WTC11 (cell line): ENCODE measurements at regions not wholly inside any gene's neighbourhood (a gene's known extent, or its start where the extent isn't known, plus 50 kb on each side); places are given as distances from the start of the nearest gene placed in this dataset.

Experiments used
- ATAC-seq: fragments of 200-7000 bp; cut with Tn5 transposase; 2 replicates; pipeline ENCODE4 v1.10.0; 2021; ENCODE audit warnings: mild to moderate bottlenecking, moderate library complexity
- CTCF ChIA-PET: fragments of 300-600 bp; sonication (Branson Sonifier 250); formaldehyde crosslinking; loops from one replicate; lab custom pipeline; 2021; ENCODE audit warnings: antibody characterized with exemption; lab: Charles Lee
- POLR2A ChIA-PET: fragments of 350-600 bp; sonication (Branson Sonifier 250); formaldehyde crosslinking; loops from one replicate; lab custom pipeline; 2021; ENCODE audit warnings: antibody characterized with exemption; lab: Charles Lee
- DNase-seq: peaks from one replicate; pipeline ENCODE4 v3.0.0; 2021; ENCODE audit warnings: low spot score
- H3K27ac Mint-ChIP-seq: 2 replicates; pipeline ENCODE4 v1.8.0; 2021; ENCODE audit warnings: mixed read lengths
- H3K27me3 Mint-ChIP-seq: 2 replicates; pipeline ENCODE4 v1.8.0; 2021; ENCODE audit warnings: low read depth, mild to moderate bottlenecking, moderate library complexity, mixed read lengths
- H3K36me3 Mint-ChIP-seq: 2 replicates; pipeline ENCODE4 v1.8.0; 2021; ENCODE audit warnings: mixed read lengths
- H3K4me1 Mint-ChIP-seq: 2 replicates; pipeline ENCODE4 v1.8.0; 2022; ENCODE audit warnings: mixed read lengths
- H3K4me3 Mint-ChIP-seq: 2 replicates; pipeline ENCODE4 v1.8.0; 2021; ENCODE audit warnings: mild to moderate bottlenecking, moderate library complexity, mixed read lengths
- H3K9me3 Mint-ChIP-seq: 2 replicates; pipeline ENCODE4 v1.8.0; 2021; ENCODE audit warnings: mixed read lengths
- EMX1 ChIP-seq: fragments of 250-450 bp; sonication (Bioruptor Pico); IDR thresholded peaks from 2 replicates; pipeline ENCODE4 v1.8.0; 2021; ENCODE audit warnings: mild to moderate bottlenecking
- ESRRA ChIP-seq: sonication (generic); formaldehyde crosslinking; IDR thresholded peaks from 2 replicates; pipeline ENCODE4 v1.8.1; 2022; ENCODE audit warnings: mild to moderate bottlenecking, missing genetic modification reagents, borderline replicate concordance
- ETV6 ChIP-seq: sonication (generic); formaldehyde crosslinking; IDR thresholded peaks from 2 replicates; pipeline ENCODE4 v1.8.1; 2022; ENCODE audit warnings: mild to moderate bottlenecking, missing genetic modification reagents
- FOXK1 ChIP-seq: sonication (generic); formaldehyde crosslinking; IDR thresholded peaks from 2 replicates; pipeline ENCODE4 v1.8.0; 2022; ENCODE audit warnings: mild to moderate bottlenecking, moderate library complexity, missing genetic modification reagents
- KAT7 ChIP-seq: sonication (generic); formaldehyde crosslinking; IDR thresholded peaks from 2 replicates; pipeline ENCODE4 v1.8.1; 2023; ENCODE audit warnings: missing genetic modification reagents, mild to moderate bottlenecking, borderline replicate concordance
- MXD4 ChIP-seq: fragments of 250-450 bp; sonication (Bioruptor Pico); IDR thresholded peaks from 2 replicates; pipeline ENCODE4 v1.8.0; 2021; ENCODE audit warnings: mild to moderate bottlenecking, moderate library complexity, borderline replicate concordance
- NR3C1 ChIP-seq: sonication (generic); formaldehyde crosslinking; conservative IDR thresholded peaks from 2 replicates; pipeline ENCODE4 v1.8.1; 2023; ENCODE audit warnings: low read depth, mild to moderate bottlenecking, missing genetic modification reagents
- PREB ChIP-seq: sonication (generic); formaldehyde crosslinking; IDR thresholded peaks from 2 replicates; pipeline ENCODE4 v1.8.1; 2022; ENCODE audit warnings: mild to moderate bottlenecking, missing genetic modification reagents, moderate library complexity, borderline replicate concordance
- PRRX2 ChIP-seq: fragments of 250-450 bp; sonication (Bioruptor Pico); IDR thresholded peaks from 2 replicates; pipeline ENCODE4 v1.8.0; 2021; ENCODE audit warnings: mild to moderate bottlenecking
- RORB ChIP-seq: fragments of 250-450 bp; sonication (Bioruptor Pico); IDR thresholded peaks from 2 replicates; pipeline ENCODE4 v1.9.0; 2021; ENCODE audit warnings: mild to moderate bottlenecking
- SOX15 ChIP-seq: fragments of 250-450 bp; sonication (Bioruptor Pico); IDR thresholded peaks from 2 replicates; pipeline ENCODE4 v1.9.0; 2021; ENCODE audit warnings: mild to moderate bottlenecking
- ZNF263 ChIP-seq: sonication (generic); formaldehyde crosslinking; IDR thresholded peaks from 2 replicates; pipeline ENCODE4 v1.8.1; 2022; ENCODE audit warnings: low read depth, mild to moderate bottlenecking, moderate library complexity, missing genetic modification reagents
- ZNF416 ChIP-seq: fragments of 250-450 bp; sonication (Bioruptor Pico); IDR thresholded peaks from 2 replicates; pipeline ENCODE4 v1.9.0; 2021; ENCODE audit warnings: mild to moderate bottlenecking, inconsistent platforms
- ZNF425 ChIP-seq: fragments of 250-450 bp; sonication (Bioruptor Pico); conservative IDR thresholded peaks from 2 replicates; pipeline ENCODE4 v1.9.0; 2021; ENCODE audit warnings: mild to moderate bottlenecking
- TF ChIP-seq, protein P1 (sequence below): sonication (generic); formaldehyde crosslinking; IDR thresholded peaks from 2 replicates; pipeline ENCODE4 v1.8.1; 2022; ENCODE audit warnings: low read depth, missing genetic modification reagents, borderline replicate concordance
- TF ChIP-seq, protein P2 (sequence below): sonication (generic); formaldehyde crosslinking; IDR thresholded peaks from 2 replicates; pipeline ENCODE4 v1.8.0; 2022; ENCODE audit warnings: missing genetic modification reagents
- TF ChIP-seq, protein P3 (sequence below): sonication (generic); formaldehyde crosslinking; IDR thresholded peaks from 2 replicates; pipeline ENCODE4 v1.8.0; 2022; ENCODE audit warnings: mild to moderate bottlenecking, missing genetic modification reagents
- TF ChIP-seq, protein P4 (sequence below): sonication (generic); formaldehyde crosslinking; IDR thresholded peaks from 2 replicates; pipeline ENCODE4 v1.8.0; 2022; ENCODE audit warnings: mild to moderate bottlenecking, missing genetic modification reagents
- TF ChIP-seq, protein P5 (sequence below): sonication (generic); formaldehyde crosslinking; IDR thresholded peaks from 2 replicates; pipeline ENCODE4 v1.8.1; 2022; ENCODE audit warnings: missing genetic modification reagents, borderline replicate concordance
- TF ChIP-seq, protein P6 (sequence below): sonication (generic); formaldehyde crosslinking; IDR thresholded peaks from 2 replicates; pipeline ENCODE4 v1.8.0; 2022; ENCODE audit warnings: mild to moderate bottlenecking, missing genetic modification reagents

GRCh38 chr5:135184646-135185045 is 150.6 kb upstream of the PITX1 start:
- ATAC-seq = no peak

GRCh38 chr5:135183464-135183863 is 149.4 kb upstream of the PITX1 start:
- no peaks in the 10 kb centered on the region for H3K27me3 Mint-ChIP-seq
- ChIA-PET CTCF (no interaction called here), POLR2A (no interaction called here)
- DNase-seq = no peak
- no peak for TF ChIP-seq RORB (CRISPR knock-in tag)
- no peak overlapping the region for H3K27ac Mint-ChIP-seq
- ATAC-seq = no peak
- no peak overlapping the region for H3K4me3 Mint-ChIP-seq
- no peaks in the 10 kb centered on the region for H3K9me3 Mint-ChIP-seq
- peaks cover 9% of the 10 kb centered on the region for H3K4me1 Mint-ChIP-seq
- H3K36me3 Mint-ChIP-seq = no peaks in the 10 kb centered on the region

More at GRCh38 chr5:135184646-135185045, 150.6 kb upstream of the PITX1 start:
- Mint-ChIP-seq H3K9me3 (no peaks in the 10 kb centered on the region), H3K27me3 (peaks cover 2% of the 10 kb centered on the region; the same call in 1 of the 2 replicates), H3K4me1 (peaks cover 4% of the 10 kb centered on the region)
- DNase-seq = no peak
- TF ChIP-seq FOXK1 (no peak), KAT7 (CRISPR knock-in tag) (no peak), ZNF425 (no peak), PREB (CRISPR knock-in tag) (no peak)
- TF ChIP-seq, all 79 proteins: peak for 0
- no peak overlapping the region for H3K27ac Mint-ChIP-seq
- ChIA-PET POLR2A (no interaction called here), CTCF (no interaction called here)
- H3K4me3 Mint-ChIP-seq = no peak overlapping the region
- no peaks in the 10 kb centered on the region for H3K36me3 Mint-ChIP-seq

DNA sequence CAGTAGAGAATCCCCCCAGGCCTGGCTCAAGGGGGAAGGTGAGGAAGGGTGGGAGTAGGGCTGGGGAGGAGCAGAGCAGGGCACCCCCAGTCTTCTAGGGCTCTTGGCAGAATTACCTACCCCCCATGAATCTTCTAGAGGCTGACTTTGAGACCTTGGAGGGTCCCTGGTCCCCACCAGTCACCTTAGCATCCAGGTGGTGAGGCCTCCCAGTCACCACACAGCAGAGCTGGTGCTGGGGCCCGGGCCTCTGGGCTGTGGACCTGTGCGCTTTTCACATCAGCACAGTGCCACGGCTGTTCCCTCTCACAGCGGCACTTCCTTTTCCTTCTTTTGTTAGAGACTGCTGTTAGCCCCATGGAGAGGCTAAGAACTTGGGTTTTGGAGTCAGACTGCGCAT is 148.6 kb upstream of the PITX1 start:
- no peak for DNase-seq
- H3K9me3 Mint-ChIP-seq = no peaks in the 10 kb centered on the region
- H3K27ac Mint-ChIP-seq = no peak overlapping the region
- H3K4me3 Mint-ChIP-seq = no peak overlapping the region
- H3K27me3 Mint-ChIP-seq = no peaks in the 10 kb centered on the region
- H3K36me3 Mint-ChIP-seq = no peaks in the 10 kb centered on the region
- POLR2A ChIA-PET = no interaction called here
- peaks cover 9% of the 10 kb centered on the region for H3K4me1 Mint-ChIP-seq
- CTCF ChIA-PET = no interaction called here
- ATAC-seq = no peak
- TF ChIP-seq EMX1 (CRISPR knock-in tag) (no peak), SOX15 (no peak), ZNF263 (no peak), ESRRA (CRISPR knock-in tag) (no peak), ZNF416 (no peak), NR3C1 (CRISPR knock-in tag) (no peak), PRRX2 (CRISPR knock-in tag) (no peak), ETV6 (CRISPR knock-in tag) (no peak), KAT7 (CRISPR knock-in tag) (no peak), MXD4 (CRISPR knock-in tag) (no peak)
- TF ChIP-seq, protein P1, sequence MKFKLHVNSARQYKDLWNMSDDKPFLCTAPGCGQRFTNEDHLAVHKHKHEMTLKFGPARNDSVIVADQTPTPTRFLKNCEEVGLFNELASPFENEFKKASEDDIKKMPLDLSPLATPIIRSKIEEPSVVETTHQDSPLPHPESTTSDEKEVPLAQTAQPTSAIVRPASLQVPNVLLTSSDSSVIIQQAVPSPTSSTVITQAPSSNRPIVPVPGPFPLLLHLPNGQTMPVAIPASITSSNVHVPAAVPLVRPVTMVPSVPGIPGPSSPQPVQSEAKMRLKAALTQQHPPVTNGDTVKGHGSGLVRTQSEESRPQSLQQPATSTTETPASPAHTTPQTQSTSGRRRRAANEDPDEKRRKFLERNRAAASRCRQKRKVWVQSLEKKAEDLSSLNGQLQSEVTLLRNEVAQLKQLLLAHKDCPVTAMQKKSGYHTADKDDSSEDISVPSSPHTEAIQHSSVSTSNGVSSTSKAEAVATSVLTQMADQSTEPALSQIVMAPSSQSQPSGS (CRISPR knock-in tag) = no peak
- TF ChIP-seq, protein P2, sequence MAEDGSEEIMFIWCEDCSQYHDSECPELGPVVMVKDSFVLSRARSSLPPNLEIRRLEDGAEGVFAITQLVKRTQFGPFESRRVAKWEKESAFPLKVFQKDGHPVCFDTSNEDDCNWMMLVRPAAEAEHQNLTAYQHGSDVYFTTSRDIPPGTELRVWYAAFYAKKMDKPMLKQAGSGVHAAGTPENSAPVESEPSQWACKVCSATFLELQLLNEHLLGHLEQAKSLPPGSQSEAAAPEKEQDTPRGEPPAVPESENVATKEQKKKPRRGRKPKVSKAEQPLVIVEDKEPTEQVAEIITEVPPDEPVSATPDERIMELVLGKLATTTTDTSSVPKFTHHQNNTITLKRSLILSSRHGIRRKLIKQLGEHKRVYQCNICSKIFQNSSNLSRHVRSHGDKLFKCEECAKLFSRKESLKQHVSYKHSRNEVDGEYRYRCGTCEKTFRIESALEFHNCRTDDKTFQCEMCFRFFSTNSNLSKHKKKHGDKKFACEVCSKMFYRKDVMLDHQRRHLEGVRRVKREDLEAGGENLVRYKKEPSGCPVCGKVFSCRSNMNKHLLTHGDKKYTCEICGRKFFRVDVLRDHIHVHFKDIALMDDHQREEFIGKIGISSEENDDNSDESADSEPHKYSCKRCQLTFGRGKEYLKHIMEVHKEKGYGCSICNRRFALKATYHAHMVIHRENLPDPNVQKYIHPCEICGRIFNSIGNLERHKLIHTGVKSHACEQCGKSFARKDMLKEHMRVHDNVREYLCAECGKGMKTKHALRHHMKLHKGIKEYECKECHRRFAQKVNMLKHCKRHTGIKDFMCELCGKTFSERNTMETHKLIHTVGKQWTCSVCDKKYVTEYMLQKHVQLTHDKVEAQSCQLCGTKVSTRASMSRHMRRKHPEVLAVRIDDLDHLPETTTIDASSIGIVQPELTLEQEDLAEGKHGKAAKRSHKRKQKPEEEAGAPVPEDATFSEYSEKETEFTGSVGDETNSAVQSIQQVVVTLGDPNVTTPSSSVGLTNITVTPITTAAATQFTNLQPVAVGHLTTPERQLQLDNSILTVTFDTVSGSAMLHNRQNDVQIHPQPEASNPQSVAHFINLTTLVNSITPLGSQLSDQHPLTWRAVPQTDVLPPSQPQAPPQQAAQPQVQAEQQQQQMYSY (CRISPR knock-in tag) = no peak
- TF ChIP-seq, protein P3, sequence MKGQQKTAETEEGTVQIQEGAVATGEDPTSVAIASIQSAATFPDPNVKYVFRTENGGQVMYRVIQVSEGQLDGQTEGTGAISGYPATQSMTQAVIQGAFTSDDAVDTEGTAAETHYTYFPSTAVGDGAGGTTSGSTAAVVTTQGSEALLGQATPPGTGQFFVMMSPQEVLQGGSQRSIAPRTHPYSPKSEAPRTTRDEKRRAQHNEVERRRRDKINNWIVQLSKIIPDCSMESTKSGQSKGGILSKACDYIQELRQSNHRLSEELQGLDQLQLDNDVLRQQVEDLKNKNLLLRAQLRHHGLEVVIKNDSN (CRISPR knock-in tag) = no peak
- TF ChIP-seq, protein P4, sequence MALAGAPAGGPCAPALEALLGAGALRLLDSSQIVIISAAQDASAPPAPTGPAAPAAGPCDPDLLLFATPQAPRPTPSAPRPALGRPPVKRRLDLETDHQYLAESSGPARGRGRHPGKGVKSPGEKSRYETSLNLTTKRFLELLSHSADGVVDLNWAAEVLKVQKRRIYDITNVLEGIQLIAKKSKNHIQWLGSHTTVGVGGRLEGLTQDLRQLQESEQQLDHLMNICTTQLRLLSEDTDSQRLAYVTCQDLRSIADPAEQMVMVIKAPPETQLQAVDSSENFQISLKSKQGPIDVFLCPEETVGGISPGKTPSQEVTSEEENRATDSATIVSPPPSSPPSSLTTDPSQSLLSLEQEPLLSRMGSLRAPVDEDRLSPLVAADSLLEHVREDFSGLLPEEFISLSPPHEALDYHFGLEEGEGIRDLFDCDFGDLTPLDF = no peak
- TF ChIP-seq, protein P5, sequence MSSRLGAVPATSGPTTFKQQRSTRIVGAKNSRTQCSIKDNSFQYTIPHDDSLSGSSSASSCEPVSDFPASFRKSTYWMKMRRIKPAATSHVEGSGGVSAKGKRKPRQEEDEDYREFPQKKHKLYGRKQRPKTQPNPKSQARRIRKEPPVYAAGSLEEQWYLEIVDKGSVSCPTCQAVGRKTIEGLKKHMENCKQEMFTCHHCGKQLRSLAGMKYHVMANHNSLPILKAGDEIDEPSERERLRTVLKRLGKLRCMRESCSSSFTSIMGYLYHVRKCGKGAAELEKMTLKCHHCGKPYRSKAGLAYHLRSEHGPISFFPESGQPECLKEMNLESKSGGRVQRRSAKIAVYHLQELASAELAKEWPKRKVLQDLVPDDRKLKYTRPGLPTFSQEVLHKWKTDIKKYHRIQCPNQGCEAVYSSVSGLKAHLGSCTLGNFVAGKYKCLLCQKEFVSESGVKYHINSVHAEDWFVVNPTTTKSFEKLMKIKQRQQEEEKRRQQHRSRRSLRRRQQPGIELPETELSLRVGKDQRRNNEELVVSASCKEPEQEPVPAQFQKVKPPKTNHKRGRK (CRISPR knock-in tag) = no peak
- TF ChIP-seq, protein P6, sequence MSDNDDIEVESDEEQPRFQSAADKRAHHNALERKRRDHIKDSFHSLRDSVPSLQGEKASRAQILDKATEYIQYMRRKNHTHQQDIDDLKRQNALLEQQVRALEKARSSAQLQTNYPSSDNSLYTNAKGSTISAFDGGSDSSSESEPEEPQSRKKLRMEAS (CRISPR knock-in tag) = no peak
